Prostate gland (tissue), 2 donors: ENCODE measurements at regions not wholly inside any gene's neighbourhood (a gene's known extent, or its start where the extent isn't known, plus 50 kb on each side); places are given as distances from the start of the nearest gene placed in this dataset.

Source experiments
- POLR2A ChIP-seq: fragments of 450-650 bp; IDR thresholded peaks from one replicate; pipeline ENCODE4 v1.6.1; 2016; ENCODE audit warnings: antibody characterized with exemption, mild to moderate bottlenecking
- POLR2AphosphoS5 ChIP-seq: sonication (generic); formaldehyde crosslinking; IDR thresholded peaks from one replicate; pipeline ENCODE4 v1.6.1; 2017; ENCODE audit warnings: antibody characterized with exemption
- TF ChIP-seq, protein P1 (sequence below), 4 experiments: fragments of 200-600 bp in 2 of 4; fragments of 450-650 bp in 2 of 4; sonication (generic) in 2 of 4; IDR thresholded peaks; 1 replicate in 3 of 4; 2 replicates in 1 of 4; pipeline ENCODE4 v1.5.1; 2016 to 2019; ENCODE audit warnings: antibody characterized with exemption in 4 of 4, mild to moderate bottlenecking in 2 of 4, moderate library complexity in 2 of 4

GRCh38 chr2:177114712-177115111 is 97.9 kb upstream of the HNRNPA3 start:
- TF ChIP-seq, protein P1, sequence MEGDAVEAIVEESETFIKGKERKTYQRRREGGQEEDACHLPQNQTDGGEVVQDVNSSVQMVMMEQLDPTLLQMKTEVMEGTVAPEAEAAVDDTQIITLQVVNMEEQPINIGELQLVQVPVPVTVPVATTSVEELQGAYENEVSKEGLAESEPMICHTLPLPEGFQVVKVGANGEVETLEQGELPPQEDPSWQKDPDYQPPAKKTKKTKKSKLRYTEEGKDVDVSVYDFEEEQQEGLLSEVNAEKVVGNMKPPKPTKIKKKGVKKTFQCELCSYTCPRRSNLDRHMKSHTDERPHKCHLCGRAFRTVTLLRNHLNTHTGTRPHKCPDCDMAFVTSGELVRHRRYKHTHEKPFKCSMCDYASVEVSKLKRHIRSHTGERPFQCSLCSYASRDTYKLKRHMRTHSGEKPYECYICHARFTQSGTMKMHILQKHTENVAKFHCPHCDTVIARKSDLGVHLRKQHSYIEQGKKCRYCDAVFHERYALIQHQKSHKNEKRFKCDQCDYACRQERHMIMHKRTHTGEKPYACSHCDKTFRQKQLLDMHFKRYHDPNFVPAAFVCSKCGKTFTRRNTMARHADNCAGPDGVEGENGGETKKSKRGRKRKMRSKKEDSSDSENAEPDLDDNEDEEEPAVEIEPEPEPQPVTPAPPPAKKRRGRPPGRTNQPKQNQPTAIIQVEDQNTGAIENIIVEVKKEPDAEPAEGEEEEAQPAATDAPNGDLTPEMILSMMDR (IDR thresholded peaks at IDR 0.05) = no peak
- TF ChIP-seq POLR2A (no peak), POLR2AphosphoS5 (no peak)
